GM12878 (cell line): ENCODE measurements at regions not wholly inside any gene's neighbourhood (a gene's known extent, or its start where the extent isn't known, plus 50 kb on each side); places are given as distances from the start of the nearest gene placed in this dataset.

Experiments
- ASH2L ChIP-seq: fragments of 300-600, 200-600 bp; sonication (generic); IDR thresholded peaks from 2 replicates; pipeline ENCODE4 v1.6.1; 2017; ENCODE audit warnings: low read depth, mild to moderate bottlenecking, borderline replicate concordance
- BCLAF1 ChIP-seq: fragments of 450-650 bp; IDR thresholded peaks from 2 replicates; pipeline ENCODE4 v1.6.1; 2017; ENCODE audit warnings: antibody characterized with exemption, mild to moderate bottlenecking, moderate library complexity
- BMI1 ChIP-seq: fragments of 450-650 bp; IDR thresholded peaks from 2 replicates; pipeline ENCODE4 v1.6.1; 2016; ENCODE audit warnings: mild to moderate bottlenecking, moderate library complexity, borderline replicate concordance
- CEBPB ChIP-seq, 2 experiments: fragments of 150-350 bp in 1 of 2; IDR thresholded peaks; 2 replicates each; pipeline ENCODE4 v1.6.1; 2012 to 2014; ENCODE audit warnings: low read depth in 2 of 2, low read length in 2 of 2, borderline replicate concordance in 1 of 2, inconsistent platforms in 1 of 2
- CHD2 ChIP-seq: IDR thresholded peaks from 2 replicates; pipeline ENCODE4 v1.6.1; 2011; ENCODE audit warnings: low read depth, low read length, improper control_type of control experiment, borderline replicate concordance
- CHD4 ChIP-seq: fragments of 200-600 bp; sonication (generic); IDR thresholded peaks from 2 replicates; pipeline ENCODE4 v1.6.1; 2016; ENCODE audit warnings: mild to moderate bottlenecking
- E4F1 ChIP-seq: fragments of 450-650 bp; IDR thresholded peaks from 2 replicates; pipeline ENCODE4 v1.6.1; 2018; ENCODE audit warnings: borderline replicate concordance, mild to moderate bottlenecking; ENCODE audit not compliant: partially characterized antibody
- FOXK2 ChIP-seq: fragments of 450-650 bp; IDR thresholded peaks from 2 replicates; pipeline ENCODE4 v1.6.1; 2017; ENCODE audit warnings: mild to moderate bottlenecking, moderate library complexity
- HDGF ChIP-seq: fragments of 450-650 bp; IDR thresholded peaks from 2 replicates; pipeline ENCODE4 v1.6.1; 2016; ENCODE audit warnings: antibody characterized with exemption
- IKZF1 ChIP-seq: fragments of 450-650 bp; conservative IDR thresholded peaks from 2 replicates; pipeline ENCODE4 v1.6.1; 2017; ENCODE audit warnings: antibody characterized with exemption, mild to moderate bottlenecking
- JUND ChIP-seq: IDR thresholded peaks from 2 replicates; pipeline ENCODE4 v1.6.1; 2012; ENCODE audit warnings: low read depth, mild to moderate bottlenecking, low read length, improper control_type of control experiment, moderate library complexity
- MYB ChIP-seq: fragments of 150-350 bp; IDR thresholded peaks from 2 replicates; pipeline ENCODE4 v1.6.1; 2014; ENCODE audit warnings: mild to moderate bottlenecking, low read depth, low read length, borderline replicate concordance
- NFIC ChIP-seq: IDR thresholded peaks from 2 replicates; pipeline ENCODE4 v1.6.1; 2012; ENCODE audit warnings: low read depth, mild to moderate bottlenecking, inconsistent platforms, low read length, moderate library complexity
- NFYA ChIP-seq: IDR thresholded peaks from 2 replicates; pipeline ENCODE4 v1.6.1; 2011; ENCODE audit warnings: low read depth, mild to moderate bottlenecking, low read length, improper control_type of control experiment, borderline replicate concordance
- SIN3A ChIP-seq: IDR thresholded peaks from 2 replicates; pipeline ENCODE4 v1.6.1; 2012; ENCODE audit warnings: low read depth, low read length, improper control_type of control experiment
- SMC3 ChIP-seq: IDR thresholded peaks from 2 replicates; pipeline ENCODE4 v1.6.1; 2011; ENCODE audit warnings: low read length, improper control_type of control experiment, borderline replicate concordance
- SREBF2 ChIP-seq: IDR thresholded peaks from 2 replicates; pipeline ENCODE4 v1.6.1; 2012; ENCODE audit warnings: mild to moderate bottlenecking, low read length
- SRF ChIP-seq, 2 experiments: IDR thresholded peaks; 2 replicates each; pipeline ENCODE4 v1.6.1; 2011; ENCODE audit warnings: low read depth in 2 of 2, low read length in 2 of 2, mild to moderate bottlenecking in 1 of 2, moderate library complexity in 1 of 2
- SUPT20H ChIP-seq: IDR thresholded peaks from 2 replicates; pipeline ENCODE4 v1.6.1; 2011; ENCODE audit warnings: low read depth, mild to moderate bottlenecking, low read length, moderate library complexity, borderline replicate concordance; ENCODE audit not compliant: control insufficient read depth
- WRNIP1 ChIP-seq: IDR thresholded peaks from 2 replicates; pipeline ENCODE4 v1.6.1; 2011; ENCODE audit warnings: low read depth, low read length, improper control_type of control experiment, borderline replicate concordance
- YY1 ChIP-seq: IDR thresholded peaks from 2 replicates; pipeline ENCODE4 v1.6.1; 2011; ENCODE audit warnings: low read depth, mild to moderate bottlenecking, low read length
- ZBED1 ChIP-seq: IDR thresholded peaks from 2 replicates; pipeline ENCODE4 v1.6.1; 2016; ENCODE audit warnings: borderline replicate concordance
- ZBTB11 ChIP-seq: fragments of 450-650 bp; formaldehyde crosslinking; IDR thresholded peaks from 2 replicates; pipeline ENCODE4 v1.5.0; 2022; ENCODE audit warnings: mild to moderate bottlenecking, missing genetic modification characterization

GRCh38 chr6:134398453-134398852 lies 80.5 kb upstream of the SGK1 start (continued):
- TF ChIP-seq E4F1 (no peak), SMC3 (no peak), SRF (IDR thresholded peaks at IDR 0.05; ENCODE audit: low read depth in 2 of 2, low read length in 2 of 2) (no peak), SIN3A (no peak), CHD2 (0 out of 2 replicates have a peak, but pooled peaks have one; percentile 23), ASH2L (no peak), SUPT20H (no peak), ZBED1 (peak; percentile 55; the same call in 1 of the 2 replicates), CHD4 (no peak), ZBTB11 (CRISPR knock-in tag) (no peak), NFIC (peak; percentile 41), JUND (peak; percentile 30; the same call in 1 of the 2 replicates), NFYA (no peak), HDGF (no peak), BMI1 (no peak), SREBF2 (no peak), BCLAF1 (no peak), YY1 (0 out of 2 replicates have a peak, but pooled peaks have one; percentile 30), WRNIP1 (no peak), CEBPB (IDR thresholded peaks at IDR 0.05; ENCODE audit: borderline replicate concordance in 1 of 2, low read depth in 2 of 2, low read length in 2 of 2) (no peak), MYB (no peak), IKZF1 (peak; percentile 71), FOXK2 (no peak)
